Ecto neural progenitor cell (in vitro differentiated cells): ENCODE measurements at regions not wholly inside any gene's neighbourhood (a gene's known extent, or its start where the extent isn't known, plus 50 kb on each side); places are given as distances from the start of the nearest gene placed in this dataset.
A peak's percentile ranks its signal among the peaks of the same experiment; 100 is the strongest.

ENCODE experiments used
- DNase-seq: peaks from one replicate; pipeline ENCODE4 v3.0.0-alpha.2; 2018; ENCODE audit warnings: low spot score

DNA sequence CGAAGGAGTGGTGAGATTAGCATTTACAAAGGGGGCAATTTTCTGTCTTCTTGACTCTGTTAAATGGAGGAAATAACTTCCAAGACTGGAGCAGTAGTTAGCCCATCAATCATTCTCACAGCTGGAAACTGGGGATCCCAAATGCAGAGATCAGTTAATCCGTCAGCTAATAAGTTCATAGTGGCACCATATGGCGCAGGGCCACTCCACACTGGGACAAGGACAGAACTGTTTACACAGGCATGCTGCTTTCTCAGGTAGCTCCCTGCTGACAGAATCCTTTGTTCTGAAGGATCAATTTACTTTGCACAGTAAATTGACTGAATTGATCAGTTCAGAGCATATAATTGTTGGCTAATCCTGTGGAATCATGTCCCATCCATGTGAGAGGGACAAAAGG lies 395.7 kb downstream of the TMEM161B start:
- peak; percentile 51 for DNase-seq

DNA sequence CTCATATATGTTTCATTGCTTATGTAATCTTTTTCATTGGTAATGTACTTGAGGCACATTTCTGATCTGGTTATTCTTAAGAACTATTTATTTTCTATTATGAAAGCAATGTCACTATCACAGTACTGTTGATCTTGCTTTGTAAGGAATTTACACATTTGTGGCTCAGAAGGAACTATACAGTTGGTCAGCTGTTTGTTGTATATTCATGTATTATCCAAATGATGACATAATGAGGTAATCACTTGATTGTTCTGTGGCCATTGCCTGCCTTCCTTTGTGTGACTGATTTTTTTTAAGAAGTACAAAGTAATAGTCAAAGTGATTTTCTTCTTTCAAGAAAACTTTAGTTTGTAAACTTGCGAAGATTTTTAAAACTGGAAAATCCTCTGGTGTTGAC lies 399.9 kb downstream of the TMEM161B start:
- no peak for DNase-seq

DNA sequence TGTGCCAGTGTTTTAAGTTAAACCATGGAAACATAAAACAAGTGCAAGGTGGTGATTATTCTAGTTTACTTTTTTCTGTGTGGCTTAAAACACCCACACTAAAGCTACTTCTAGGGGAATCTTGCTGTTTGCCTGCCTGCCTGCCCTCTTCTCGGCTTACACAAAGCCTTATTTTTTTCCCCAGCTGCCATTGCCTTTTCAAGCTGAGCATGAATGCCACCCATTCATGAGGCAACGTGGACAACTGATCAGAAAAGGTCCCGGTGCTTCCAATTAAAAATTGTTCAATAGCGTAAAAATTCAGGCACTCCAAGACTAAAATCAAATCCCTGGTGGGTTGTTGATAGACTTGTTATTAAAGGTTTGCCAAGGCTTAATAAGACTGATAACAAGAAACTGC lies 401.4 kb downstream of the TMEM161B start:
- DNase-seq, result no peak

DNA sequence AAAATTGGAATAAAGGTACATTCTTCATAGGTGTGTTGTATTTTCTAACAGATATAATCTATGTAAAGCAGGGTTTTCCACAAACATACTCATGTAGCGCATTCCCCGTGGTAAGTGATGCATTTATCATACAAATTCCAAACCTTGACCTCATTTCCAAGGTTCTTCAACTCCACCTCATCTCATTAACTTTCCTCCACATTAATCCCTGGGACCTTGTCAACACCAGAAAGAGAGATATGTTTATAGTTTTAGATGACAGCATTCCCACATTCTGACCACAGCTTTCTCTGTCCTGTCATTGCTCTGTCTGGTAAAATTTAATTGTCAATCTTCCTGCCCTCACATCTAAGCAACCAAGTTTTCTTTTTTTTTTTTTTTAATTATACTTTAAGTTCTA lies 415.1 kb downstream of the TMEM161B start:
- no peak for DNase-seq

DNA sequence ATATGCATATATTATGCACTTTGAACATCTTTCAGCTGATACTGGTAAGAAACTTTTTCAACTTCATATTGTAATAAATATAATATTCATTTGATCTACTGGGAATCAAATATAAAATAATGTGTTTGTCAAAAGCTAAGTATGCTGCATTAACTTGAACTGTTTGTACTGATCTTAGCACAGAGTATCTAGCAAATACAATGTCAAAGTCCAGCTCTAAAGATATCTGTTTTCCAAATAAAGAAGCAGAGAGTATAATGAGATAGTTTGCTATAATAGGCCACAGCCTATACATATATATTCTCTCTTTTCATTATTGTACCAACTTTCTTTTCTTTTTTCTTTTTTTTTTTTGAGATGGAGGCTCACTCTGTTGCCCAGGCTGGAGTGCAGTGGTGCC lies 417.0 kb downstream of the TMEM161B start:
- DNase-seq, result no peak

DNA sequence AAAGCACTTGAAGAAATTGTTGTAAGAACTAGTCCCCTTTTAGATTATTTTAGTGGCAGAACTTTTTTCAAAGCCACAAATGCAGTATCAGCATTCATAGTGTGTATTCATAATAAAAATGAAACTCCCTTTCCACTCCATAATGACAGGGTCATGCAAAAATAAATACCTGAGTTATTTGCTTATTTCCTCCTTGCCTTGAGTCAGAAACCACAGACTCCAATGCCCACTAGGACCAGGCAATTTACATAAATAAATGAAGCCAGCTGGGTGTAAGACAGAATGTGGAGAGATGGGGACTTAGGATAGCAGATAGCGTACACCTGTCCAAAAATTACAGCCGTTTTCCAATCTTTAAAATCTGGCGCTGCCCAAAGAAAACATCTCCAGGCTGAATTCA lies 417.8 kb downstream of the TMEM161B start:
- DNase-seq, result no peak

DNA sequence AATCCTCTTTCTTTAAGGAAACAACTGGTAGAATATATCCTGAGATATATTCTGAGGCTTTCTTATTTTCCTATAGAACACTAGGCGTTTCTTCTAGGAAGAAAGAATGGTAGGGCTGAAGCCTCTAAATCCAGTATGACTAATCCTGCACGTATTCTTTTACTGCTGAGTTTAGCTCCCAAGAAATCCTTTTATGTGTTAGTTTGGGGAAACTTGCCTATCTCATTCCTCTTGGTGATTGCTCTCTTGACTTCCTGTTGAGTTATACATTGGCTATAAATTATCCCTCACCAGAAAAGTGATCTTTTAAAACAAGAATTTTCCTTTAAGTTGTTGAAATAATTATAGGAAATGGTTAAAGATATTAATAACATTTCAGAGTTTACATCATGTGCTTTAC lies 422.9 kb downstream of the TMEM161B start:
- DNase-seq, result no peak

DNA sequence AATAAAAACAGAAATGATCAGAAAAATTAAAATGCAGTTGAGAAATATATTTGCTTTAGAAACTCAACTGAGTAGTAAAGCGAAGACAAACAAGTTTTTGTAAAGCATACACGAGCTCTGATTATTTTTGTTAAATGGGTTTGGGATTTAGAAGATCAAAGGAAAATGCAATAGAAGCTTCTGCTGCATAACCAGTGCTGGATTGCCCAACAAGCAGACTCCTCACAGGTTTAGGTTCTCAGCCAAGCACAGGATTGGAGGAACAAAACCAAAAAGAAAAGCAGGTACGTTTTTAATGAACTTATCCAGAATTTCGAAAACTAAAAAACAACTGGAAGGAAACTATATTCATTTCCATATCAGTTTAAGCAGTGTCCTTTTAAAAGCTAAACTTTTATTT lies 423.8 kb downstream of the TMEM161B start:
- DNase-seq, result no peak

DNA sequence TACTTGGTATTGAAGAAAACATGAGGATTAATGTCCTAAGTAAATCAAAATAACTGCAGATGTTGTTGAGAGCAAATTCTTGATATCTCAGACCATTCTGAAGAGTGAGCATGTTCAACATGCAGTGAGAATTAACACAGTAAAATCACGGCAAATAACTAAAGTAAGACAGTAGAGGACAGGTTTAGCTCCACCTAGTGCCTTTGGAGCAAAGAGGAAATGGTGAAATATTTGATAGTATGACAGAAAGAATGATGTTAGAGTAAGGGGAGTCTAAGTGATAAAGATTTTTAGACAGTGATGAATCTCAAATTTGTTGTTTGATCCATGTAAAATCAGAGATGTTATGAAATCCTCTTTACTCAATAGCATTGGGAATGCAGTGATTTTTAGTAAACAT lies 424.2 kb downstream of the TMEM161B start:
- no peak for DNase-seq

DNA sequence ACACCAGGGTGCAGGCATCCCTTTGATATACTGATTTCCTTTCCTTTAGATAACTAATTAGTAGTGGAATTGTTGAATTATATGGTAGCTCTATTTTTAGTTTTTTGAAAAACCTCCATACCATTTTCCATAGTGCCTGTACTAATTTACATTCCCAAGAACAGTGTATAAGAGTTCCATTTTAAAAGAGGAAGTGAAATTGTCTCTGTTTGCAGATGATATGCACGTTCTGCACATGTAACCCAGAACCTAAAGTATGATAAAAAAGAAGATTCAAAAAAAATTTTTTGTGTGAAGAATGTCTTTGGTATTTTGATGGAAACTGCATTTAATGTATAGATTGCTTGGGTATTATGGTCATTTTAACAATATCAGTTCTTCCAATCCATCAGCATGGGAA lies 424.0 kb upstream of the CCNH start:
- DNase-seq, result no peak

DNA sequence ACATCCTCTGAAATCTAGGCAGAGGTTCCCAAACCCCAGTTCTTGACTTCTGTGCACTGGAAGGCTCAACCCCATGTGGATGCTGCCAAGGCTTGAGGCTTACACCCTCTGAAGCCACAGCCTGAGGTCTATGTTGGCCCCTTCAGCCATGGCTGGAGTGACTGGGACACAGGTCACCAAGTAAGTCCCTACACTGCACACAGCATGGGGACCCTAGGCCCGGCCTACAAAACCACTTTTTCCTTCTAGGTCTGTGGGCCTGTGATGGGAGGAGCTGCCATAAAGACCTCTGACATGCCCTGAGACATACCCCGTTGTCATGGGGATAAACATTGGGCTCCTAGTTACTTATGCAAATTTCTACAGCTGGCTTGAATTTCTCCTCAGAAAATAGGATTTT lies 418.8 kb upstream of the CCNH start:
- DNase-seq, result no peak

DNA sequence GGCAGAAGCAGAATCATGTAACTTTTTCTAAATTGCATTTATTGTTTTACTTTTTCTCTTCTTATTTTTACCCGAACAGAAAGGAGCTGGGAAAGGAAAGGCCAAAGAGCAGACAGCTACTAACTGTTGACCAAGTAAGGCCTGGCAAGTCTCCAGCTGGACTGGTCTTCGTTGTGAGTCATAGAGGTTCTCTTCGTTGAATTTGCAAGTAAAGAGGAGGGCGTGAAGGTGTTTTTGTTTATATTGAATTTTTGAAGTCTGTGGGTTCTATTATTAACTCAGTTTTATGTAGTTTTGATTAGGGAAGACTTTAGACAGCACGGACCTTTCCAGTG lies 416.5 kb upstream of the CCNH start:
- no peak for DNase-seq

DNA sequence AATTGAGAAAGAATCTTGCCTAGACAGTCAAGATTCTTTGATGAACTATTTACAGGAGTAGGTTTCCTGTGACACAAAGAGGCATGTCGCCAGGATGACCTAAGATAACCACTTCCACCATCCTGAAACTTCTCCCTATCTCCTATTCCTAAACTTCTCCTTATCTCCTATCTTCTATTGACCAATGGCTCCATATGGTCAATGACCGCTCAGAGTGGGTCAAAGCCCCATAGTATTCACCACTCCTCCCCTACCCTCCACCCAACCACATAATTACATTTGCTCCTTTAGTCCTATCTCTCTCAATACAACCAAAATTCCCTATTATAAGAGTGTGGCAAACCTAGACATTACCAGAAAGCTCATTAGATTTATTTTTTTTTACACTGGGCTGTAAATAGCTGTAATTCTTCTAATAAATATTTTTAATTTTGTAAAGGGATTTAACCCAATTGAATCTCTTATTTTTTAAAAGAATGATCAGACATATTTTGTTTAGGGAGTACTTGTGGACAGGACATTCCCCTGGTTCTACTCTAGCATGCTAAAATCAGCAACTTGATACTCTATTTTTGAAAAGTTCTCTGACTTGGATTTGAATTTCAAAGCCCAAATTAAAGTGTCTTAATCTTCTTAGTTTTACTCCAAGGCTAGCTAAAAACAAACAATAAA lies 416.0 kb upstream of the CCNH start:
- DNase-seq, result no peak

DNA sequence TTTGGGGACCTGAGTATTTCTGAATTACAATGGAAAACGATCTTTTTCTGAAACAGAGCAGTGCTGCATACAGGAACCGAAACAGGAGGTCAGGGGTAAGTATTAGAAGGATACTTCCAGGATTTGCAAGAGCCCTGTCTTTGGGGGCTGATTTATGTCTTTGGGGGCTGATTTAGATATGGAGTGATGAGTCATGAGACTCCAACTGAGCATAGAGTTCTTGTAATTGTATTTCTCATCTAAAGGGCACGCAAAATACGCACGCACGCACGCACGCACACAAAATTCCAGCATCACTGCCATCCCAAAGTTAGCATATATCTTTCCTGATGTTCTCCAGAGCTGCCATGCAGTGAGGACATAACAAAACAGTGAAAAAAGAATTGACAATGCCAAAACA lies 414.8 kb upstream of the CCNH start:
- no peak for DNase-seq

DNA sequence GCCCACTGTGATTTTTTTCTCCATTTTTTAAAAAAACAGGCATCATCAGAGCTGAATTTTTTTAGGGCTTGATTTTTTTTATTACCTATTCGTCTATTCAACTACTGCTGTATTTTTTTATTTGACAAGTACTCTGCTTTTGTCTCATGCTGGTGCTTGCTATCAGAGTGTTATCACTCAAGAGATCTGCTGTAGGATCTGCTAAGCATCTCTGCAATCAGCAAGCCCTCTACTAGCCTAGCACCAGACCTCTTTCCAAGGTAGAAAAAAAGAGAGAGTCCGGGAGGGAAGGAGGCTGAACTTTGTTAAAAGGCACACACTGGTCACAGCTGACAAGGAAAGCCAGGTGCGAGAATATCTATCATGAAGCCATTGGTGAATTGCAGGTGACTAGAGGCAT lies 413.8 kb upstream of the CCNH start:
- DNase-seq, result no peak

DNA sequence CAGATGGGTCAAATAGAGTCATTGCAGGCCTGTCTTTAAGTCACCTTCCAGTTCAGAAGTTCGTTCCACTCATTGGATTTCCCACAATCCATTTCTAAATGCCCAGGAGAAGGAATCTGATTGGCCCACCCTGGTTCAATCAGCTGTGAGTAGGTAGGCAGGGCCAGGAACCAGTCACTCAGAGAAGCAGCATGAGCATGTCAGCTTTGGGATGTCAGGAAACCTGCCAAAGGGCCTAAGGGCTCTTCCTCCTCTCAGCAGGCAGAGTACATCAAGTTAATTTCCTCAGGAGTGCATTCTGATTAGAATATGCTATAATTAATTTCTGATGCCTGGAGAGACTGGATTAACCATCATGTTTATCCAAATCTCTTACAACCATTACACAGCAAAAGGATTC lies 412.9 kb upstream of the CCNH start:
- no peak for DNase-seq

DNA sequence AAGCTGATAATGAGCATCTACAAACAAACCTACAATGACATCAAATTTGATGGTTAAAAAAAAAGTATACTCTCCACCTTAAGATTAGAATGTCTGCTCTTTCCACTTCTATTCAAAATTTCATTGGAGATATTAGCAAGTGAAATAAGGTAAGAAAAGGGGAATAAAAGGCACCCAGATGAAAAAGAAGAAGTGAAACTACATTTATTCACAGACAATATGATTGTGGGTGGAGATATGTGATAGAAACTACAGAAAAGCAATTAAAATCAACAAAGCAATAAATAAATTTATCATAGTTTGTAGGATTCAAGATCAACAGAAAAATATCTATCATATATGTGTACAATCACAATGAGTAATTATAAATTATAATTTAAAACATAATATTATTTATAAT lies 395.1 kb upstream of the CCNH start:
- no peak for DNase-seq

DNA sequence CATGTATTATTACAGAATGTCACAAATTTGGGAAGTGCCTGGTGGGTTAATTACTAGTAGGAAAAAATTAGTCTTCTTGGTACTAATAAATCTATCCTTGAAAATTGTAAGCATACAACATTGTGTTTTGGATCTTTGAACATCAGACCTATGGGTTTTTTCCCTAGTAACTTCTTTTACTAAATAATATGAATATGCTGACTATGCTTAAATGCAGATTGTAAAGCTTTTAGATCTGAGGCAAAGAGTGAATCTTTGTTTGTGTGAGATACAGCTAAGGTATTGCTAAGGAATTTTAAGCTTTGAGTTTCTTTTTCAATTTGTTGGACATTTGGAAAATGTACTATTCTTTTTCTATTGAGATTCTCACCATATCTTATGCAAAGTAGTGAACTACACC lies 390.6 kb upstream of the CCNH start:
- no peak for DNase-seq

DNA sequence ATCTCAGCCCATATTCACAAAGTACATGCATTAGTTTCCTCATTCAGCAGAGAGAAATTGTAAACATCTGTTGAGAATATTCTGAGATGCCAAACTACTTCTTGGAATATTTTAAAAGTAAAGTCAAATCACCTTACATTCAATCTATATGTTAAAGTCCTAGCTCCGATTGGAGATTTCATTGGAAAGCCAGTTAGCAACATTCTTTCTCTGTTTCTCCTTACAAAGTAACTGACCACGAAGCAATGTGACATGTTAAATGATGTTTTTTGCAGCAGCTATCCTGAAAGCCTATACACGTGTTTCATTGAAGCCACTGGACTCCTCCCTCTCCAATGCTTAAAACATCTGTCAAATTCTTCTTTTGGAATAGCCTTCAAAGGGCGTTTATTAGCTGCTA lies 379.1 kb upstream of the CCNH start:
- DNase-seq, result no peak

DNA sequence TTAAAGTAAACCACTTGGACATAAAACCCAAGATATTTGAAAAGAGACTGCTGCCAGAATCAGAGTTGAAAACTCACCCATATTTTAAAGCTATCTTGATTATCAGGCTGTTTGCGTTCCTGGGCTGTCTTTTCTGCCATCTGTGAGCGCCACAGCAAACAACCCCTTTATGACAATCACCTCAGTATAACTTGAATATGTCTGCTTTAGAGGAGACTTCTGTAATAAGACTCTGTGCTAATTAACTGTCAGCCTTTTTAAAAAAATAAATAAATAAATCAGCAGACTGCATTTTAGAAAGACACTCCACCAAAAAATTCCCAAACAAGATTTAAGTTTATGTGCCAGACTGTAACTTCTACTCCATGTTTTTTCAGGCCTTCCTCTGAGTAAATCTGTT lies 375.7 kb upstream of the CCNH start:
- DNase-seq, result no peak

DNA sequence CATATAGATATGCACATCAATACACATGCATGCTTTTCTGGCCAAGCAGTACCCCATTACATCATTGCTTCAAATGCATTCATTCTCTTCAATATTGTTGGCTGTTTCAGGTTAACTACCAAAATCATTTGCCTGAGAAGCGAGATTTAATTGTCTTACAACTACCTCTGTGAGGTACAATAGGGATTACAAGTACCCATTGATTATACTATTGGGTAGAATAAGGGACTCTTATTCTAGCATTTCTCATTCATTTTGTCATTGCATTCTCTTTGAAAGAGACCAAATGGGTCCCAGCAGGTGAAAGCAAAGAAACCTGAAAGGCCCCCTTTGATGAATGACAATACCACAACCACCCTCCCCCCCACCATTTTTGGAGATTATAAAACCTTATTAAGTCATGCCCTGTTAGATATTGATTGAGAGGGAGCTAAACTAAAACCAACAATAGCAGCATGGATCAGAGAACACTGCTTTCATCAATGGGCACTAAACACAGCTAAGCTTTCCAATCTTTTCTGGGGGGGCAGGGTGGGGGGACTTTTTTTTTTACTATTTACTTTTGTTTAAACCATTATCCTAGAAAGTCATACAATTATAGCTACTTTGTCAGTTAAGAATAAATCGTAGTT lies 375.0 kb upstream of the CCNH start:
- no peak for DNase-seq

DNA sequence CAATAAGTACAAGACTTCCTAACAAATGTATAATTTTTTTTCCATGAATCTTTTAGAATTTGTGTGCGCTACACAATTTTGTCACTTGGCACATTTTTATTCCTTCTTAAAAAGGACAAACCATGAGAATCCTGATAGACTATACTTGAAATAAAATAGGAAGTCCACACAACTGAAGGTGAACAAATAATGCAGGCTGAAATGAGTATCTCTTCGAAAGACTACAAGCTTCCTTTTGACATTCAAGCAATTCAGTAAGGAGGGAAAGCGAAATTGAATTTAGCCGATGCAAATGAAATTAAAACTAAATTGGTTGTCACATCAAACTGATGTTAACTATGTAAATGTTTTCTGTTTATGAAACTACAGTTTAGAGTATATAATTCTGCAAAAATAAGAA lies 374.4 kb upstream of the CCNH start:
- DNase-seq, result no peak

DNA sequence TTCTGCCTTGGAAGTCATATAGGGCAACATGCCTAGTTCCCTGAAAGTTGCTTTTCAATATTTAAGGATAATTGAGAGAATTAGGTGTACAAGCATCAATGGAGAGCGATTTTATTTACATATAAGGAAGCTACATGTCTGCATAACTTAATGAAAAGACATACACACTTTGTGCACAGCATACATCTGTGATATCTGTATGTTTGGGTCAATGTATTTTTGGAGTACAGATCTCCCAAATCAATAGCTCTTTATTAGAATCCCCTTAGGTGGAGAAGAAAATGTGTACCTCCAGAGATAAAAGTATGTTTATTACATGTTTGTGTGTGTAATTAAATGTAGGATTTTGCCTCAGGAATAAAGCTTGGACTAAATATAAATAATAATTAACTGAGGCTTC lies 373.7 kb upstream of the CCNH start:
- no peak for DNase-seq

DNA sequence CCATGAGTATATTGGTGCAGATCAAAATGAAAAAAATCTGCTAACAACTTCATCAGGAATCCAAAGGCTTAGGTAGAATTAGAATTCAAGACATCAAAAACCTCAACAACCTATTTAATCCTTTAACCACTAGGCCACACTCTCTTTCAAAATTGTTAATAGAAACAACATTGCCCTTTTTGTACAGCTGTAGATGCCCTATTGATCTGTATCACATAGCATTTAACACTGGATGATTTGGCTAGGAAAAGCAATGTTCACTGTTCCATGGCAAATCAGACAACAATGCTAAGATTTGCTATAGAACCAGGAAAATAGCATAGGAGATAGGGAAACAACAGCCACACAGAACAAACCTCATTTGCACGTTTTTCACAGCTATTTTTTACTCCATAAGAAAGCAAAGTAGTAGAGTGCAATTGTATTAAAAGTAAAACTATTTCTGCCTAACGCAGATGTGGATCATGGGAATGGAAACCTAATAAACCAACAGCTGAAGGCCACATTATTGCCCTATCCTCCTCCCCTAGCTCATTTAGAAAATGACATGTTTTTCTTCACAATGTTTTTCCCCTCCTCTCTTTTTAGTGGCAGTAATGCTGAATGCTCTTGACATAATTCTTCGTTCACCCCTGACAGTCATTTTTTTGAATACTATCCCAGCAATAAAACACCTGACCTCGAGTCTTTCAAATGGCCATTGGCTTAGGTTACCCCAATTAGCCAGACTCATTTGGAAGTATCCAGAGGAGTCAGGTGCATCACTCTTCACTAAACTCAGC lies 373.0 kb upstream of the CCNH start:
- no peak for DNase-seq
